Suprapubic skin (tissue), 4 donors: ENCODE measurements at regions not wholly inside any gene's neighbourhood (a gene's known extent, or its start where the extent isn't known, plus 50 kb on each side); places are given as distances from the start of the nearest gene placed in this dataset.

Experiments
- CTCF ChIP-seq, 2 donors: fragments of 200-600 bp in 1 of 2; fragments of 450-650 bp in 1 of 2; sonication (generic) in 1 of 2; IDR thresholded peaks; one replicate each; pipeline ENCODE4 v1.5.1; 2016 to 2019; ENCODE audit warnings: antibody characterized with exemption in 2 of 2, mild to moderate bottlenecking in 1 of 2, moderate library complexity in 1 of 2
- EP300 ChIP-seq: sonication (generic); formaldehyde crosslinking; IDR thresholded peaks from one replicate; pipeline ENCODE4 v1.6.1; 2017; ENCODE audit warnings: antibody characterized with exemption
- POLR2A ChIP-seq, 2 donors: fragments of 450-650 bp; IDR thresholded peaks; one replicate each; pipeline ENCODE4 v1.6.1; 2017; ENCODE audit warnings: antibody characterized with exemption in 2 of 2, mild to moderate bottlenecking in 2 of 2, moderate library complexity in 2 of 2
- POLR2AphosphoS5 ChIP-seq, 3 donors: sonication (generic); formaldehyde crosslinking; IDR thresholded peaks; one replicate each; pipeline ENCODE4 v1.6.1; 2017; ENCODE audit warnings: antibody characterized with exemption in 3 of 3

GRCh38 chr11:69365558-69365957 is 71.6 kb downstream of the MYEOV start:
- no peak for TF ChIP-seq POLR2A (IDR thresholded peaks at IDR 0.05)
- TF ChIP-seq CTCF (IDR thresholded peaks at IDR 0.05) = no peak
- no peak for TF ChIP-seq EP300
- TF ChIP-seq POLR2AphosphoS5 (IDR thresholded peaks at IDR 0.05) = no peak
